ENCODE measurements at regions not wholly inside any gene's neighbourhood (a gene's known extent, or its start where the extent isn't known, plus 50 kb on each side); places are given as distances from the start of the nearest gene placed in this dataset.

- no peak for DNase-seq
Measured at GRCh38 chr1:219664310-219665029, 51.6 kb upstream of the ZC3H11B start.
